Hepatocyte (in vitro differentiated cells): ENCODE measurements at regions not wholly inside any gene's neighbourhood (a gene's known extent, or its start where the extent isn't known, plus 50 kb on each side); places are given as distances from the start of the nearest gene placed in this dataset.

ENCODE experiments used
- DNase-seq: peaks from one replicate; pipeline ENCODE4 v3.0.0-alpha.2; 2016; ENCODE audit warnings: low spot score
- H2AFZ ChIP-seq: fragments of 200-600 bp; sonication (generic); 2 replicates; pipeline ENCODE4 v1.6.0; 2016; ENCODE audit warnings: antibody characterized with exemption, mild to moderate bottlenecking
- H3K27ac ChIP-seq: fragments of 200-600 bp; sonication (generic); 2 replicates; pipeline ENCODE4 v1.5.1; 2016; ENCODE audit warnings: mild to moderate bottlenecking
- H3K27me3 ChIP-seq: fragments of 200-600 bp; sonication (generic); 2 replicates; pipeline ENCODE4 v1.6.1; 2016
- H3K36me3 ChIP-seq: fragments of 200-600 bp; sonication (generic); replicated peaks from 2 replicates; pipeline ENCODE4 v1.5.1; 2016; ENCODE audit warnings: low read depth; ENCODE audit not compliant: insufficient read depth
- H3K4me1 ChIP-seq: fragments of 200-600 bp; sonication (generic); 2 replicates; pipeline ENCODE4 v1.5.1; 2016; ENCODE audit warnings: mild to moderate bottlenecking, moderate library complexity; ENCODE audit not compliant: insufficient read depth
- H3K4me2 ChIP-seq: fragments of 200-600 bp; sonication (generic); 2 replicates; pipeline ENCODE4 v1.6.0; 2016
- H3K4me3 ChIP-seq: fragments of 200-600 bp; sonication (generic); 2 replicates; pipeline ENCODE4 v1.5.1; 2016; ENCODE audit warnings: mild to moderate bottlenecking
- H3K79me2 ChIP-seq: fragments of 200-600 bp; sonication (generic); 2 replicates; pipeline ENCODE4 v1.6.0; 2017; ENCODE audit warnings: mild to moderate bottlenecking
- H3K9me2 ChIP-seq: fragments of 200-600 bp; sonication (generic); replicated peaks from 2 replicates; pipeline ENCODE4 v1.6.0; 2017; ENCODE audit warnings: mild to moderate bottlenecking; ENCODE audit not compliant: insufficient read depth
- H3K9me3 ChIP-seq: fragments of 200-600 bp; sonication (generic); 2 replicates; pipeline ENCODE4 v1.5.1; 2016; ENCODE audit warnings: low read depth, mild to moderate bottlenecking
- H4K20me1 ChIP-seq: fragments of 200-600 bp; sonication (generic); 2 replicates; pipeline ENCODE4 v1.6.0; 2016; ENCODE audit warnings: mild to moderate bottlenecking; ENCODE audit not compliant: insufficient read depth, poor library complexity, severe bottlenecking
- CTCF ChIP-seq: fragments of 200-600 bp; sonication (generic); IDR thresholded peaks from 2 replicates; pipeline ENCODE4 v1.5.1; 2016; ENCODE audit warnings: antibody characterized with exemption, mild to moderate bottlenecking; ENCODE audit not compliant: poor library complexity
- EZH2 ChIP-seq: fragments of 200-600 bp; sonication (generic); IDR thresholded peaks from 2 replicates; pipeline ENCODE4 v1.6.1; 2016; ENCODE audit warnings: antibody characterized with exemption, mild to moderate bottlenecking, borderline replicate concordance
- EZH2phosphoT487 ChIP-seq: fragments of 200-600 bp; sonication (generic); IDR thresholded peaks from one replicate; pipeline ENCODE4 v1.6.1; 2018; ENCODE audit warnings: antibody characterized with exemption, mild to moderate bottlenecking, low read depth, moderate library complexity; ENCODE audit not compliant: unreplicated experiment, severe bottlenecking
- WGBS: methylation state at CpG from one replicate; pipeline ENCODE4 v1.1.6; 2016; ENCODE audit warnings: low lambda C conversion rate; ENCODE audit errors: missing lambda C conversion rate; 5-methylcytosine and 5-hydroxymethylcytosine counted together

- no peak overlapping the region for H3K27ac ChIP-seq
- no peaks in the 10 kb centered on the region for H3K9me2 ChIP-seq
- H3K4me1 ChIP-seq = no peaks in the 10 kb centered on the region
- H3K27me3 ChIP-seq = no peaks in the 10 kb centered on the region
- no peaks in the 10 kb centered on the region for H4K20me1 ChIP-seq
- no peaks in the 10 kb centered on the region for H3K9me3 ChIP-seq
- H3K4me2 ChIP-seq = no peak overlapping the region
- no peaks in the 10 kb centered on the region for H3K79me2 ChIP-seq
- WGBS = 97% methylated on average over 1 of the region's 1 CpG
- H3K4me3 ChIP-seq = no peak overlapping the region
- no peak for DNase-seq
- H2AFZ ChIP-seq = no peak overlapping the region
- TF ChIP-seq CTCF (no peak), EZH2 (no peak)
- no peaks in the 10 kb centered on the region for H3K36me3 ChIP-seq
Measured at GRCh38 chr9:23502004-23502403, 324.0 kb downstream of the ELAVL2 start.

DNA sequence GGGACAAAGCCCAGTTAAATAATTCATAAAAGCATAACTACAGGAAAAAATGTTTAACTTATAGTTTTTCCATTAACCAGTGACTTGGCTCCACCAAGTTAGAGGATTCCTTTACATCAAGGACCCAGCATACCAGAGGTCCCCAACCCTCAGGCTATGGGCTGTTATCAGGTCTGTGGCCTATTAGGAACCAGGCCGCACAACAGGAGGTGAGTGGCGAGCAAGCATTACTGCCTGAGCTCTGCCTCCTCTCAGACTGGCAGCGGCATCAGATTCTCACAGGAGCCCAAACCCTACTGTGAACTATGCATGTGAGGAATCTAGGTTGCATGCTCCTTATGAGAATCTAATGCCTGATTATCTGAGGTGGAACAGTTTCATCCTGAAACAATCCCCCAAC, 303.1 kb downstream of the ELAVL2 start:
- WGBS = 77% methylated on average over 3 of the region's 3 CpGs

DNA sequence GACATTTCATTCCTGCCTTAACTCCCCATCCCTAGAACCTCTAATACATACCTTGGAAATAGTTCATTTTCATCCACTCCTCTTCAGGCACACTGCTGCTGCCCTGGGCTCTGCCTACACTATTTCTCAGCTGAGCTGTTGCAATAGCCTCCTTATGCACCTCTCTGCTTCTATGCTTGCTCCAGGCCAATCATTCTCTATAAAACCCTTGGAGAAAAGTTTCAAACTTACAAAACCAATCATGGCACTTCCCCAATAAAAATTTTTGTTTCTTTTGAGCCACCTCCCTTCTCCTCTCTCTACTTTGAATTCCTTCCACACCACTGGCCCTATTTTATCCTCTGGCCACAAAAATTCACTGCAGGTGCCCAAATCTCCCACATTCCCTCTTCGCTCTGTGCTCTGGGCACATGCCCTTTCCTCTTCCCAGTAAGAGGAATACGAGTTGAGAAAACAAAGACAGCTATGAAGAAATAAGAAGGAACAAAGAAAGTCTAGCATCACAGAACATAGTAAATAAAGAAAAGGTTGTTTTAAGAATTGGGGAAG, 301.4 kb downstream of the ELAVL2 start:
- Histone ChIP-seq H3K4me3 (no peak overlapping the region), H3K9me3 (no peaks in the 10 kb centered on the region), H3K4me2 (no peak overlapping the region), H3K27ac (no peak overlapping the region), H3K4me1 (no peaks in the 10 kb centered on the region), H3K79me2 (no peaks in the 10 kb centered on the region), H3K36me3 (no peaks in the 10 kb centered on the region), H3K27me3 (no peaks in the 10 kb centered on the region), H4K20me1 (no peaks in the 10 kb centered on the region), H3K9me2 (no peaks in the 10 kb centered on the region), H2AFZ (no peak overlapping the region)
- no peak for DNase-seq
- TF ChIP-seq EZH2phosphoT487 (no peak), EZH2 (no peak), CTCF (no peak)
- 84% methylated on average over 2 of the region's 2 CpGs for WGBS

More for the DNA sequence above, 303.1 kb downstream of the ELAVL2 start:
- H3K9me3 ChIP-seq = no peaks in the 10 kb centered on the region
- H3K9me2 ChIP-seq = no peaks in the 10 kb centered on the region
- no peak overlapping the region for H3K27ac ChIP-seq
- no peak for DNase-seq
- H4K20me1 ChIP-seq = no peaks in the 10 kb centered on the region
- H3K27me3 ChIP-seq = no peaks in the 10 kb centered on the region
- H2AFZ ChIP-seq = no peak overlapping the region
- no peaks in the 10 kb centered on the region for H3K79me2 ChIP-seq
- no peak overlapping the region for H3K4me3 ChIP-seq
- H3K4me1 ChIP-seq = no peaks in the 10 kb centered on the region
- no peak overlapping the region for H3K4me2 ChIP-seq
- no peaks in the 10 kb centered on the region for H3K36me3 ChIP-seq
- no peak for TF ChIP-seq CTCF
- no peak for TF ChIP-seq EZH2phosphoT487
- TF ChIP-seq EZH2 = no peak

GRCh38 chr9:23526806-23527205, 299.2 kb downstream of the ELAVL2 start:
- H3K36me3 ChIP-seq = no peaks in the 10 kb centered on the region
- H3K4me2 ChIP-seq = no peak overlapping the region
- no peak overlapping the region for H3K27ac ChIP-seq
- DNase-seq = no peak
- no peak overlapping the region for H2AFZ ChIP-seq
- H3K27me3 ChIP-seq = no peaks in the 10 kb centered on the region
- no peak overlapping the region for H3K4me3 ChIP-seq
- TF ChIP-seq EZH2 (no peak), CTCF (no peak), EZH2phosphoT487 (no peak)
- no peaks in the 10 kb centered on the region for H3K9me2 ChIP-seq
- H3K9me3 ChIP-seq = no peaks in the 10 kb centered on the region
- no peaks in the 10 kb centered on the region for H4K20me1 ChIP-seq
- H3K4me1 ChIP-seq = no peaks in the 10 kb centered on the region
- H3K79me2 ChIP-seq = no peaks in the 10 kb centered on the region
